ENCODE measurements at regions not wholly inside any gene's neighbourhood (a gene's known extent, or its start where the extent isn't known, plus 50 kb on each side); places are given as distances from the start of the nearest gene placed in this dataset.

DNA sequence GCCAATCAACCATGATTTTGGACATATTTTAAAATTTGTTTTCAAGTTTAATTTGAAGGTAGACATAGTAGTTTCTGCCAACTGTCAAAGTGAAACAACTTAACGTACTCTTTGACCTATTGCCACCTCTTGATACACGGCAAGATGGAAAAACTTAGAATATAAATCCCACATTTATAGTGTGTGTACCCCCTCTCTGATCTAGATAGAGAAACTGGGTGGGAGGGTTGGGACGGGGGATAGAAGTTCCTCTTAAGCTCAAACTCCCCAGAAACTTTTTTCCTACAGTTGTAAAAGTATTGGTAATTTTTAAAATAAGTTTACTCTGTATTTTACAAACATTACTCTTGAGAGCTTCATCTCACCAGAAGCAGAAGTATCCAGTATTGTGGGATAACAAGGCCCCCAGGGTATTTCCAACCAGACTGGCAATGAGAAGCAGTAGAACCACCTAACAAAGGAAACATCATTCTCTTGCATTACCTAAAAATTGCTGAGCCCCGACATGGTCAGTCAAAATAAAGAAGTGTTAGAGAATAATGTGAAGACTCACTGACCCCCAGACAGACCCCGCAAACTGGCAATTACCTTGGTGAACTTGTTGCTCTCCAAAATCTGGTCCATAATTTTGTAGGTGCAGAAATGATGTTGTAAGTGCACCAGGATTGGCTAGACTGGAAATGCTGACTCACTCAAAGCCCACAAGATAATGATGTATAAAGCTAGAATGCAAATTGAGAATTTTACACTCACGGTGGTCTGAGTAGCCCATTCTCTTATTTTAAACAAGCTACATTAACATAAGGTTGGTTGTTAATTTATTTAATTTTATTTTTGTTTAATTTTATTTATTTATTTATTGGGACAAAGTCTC lies 74.7 kb upstream of the TNFAIP3 start (continued):
- TF ChIP-seq EZH2 (IDR thresholded peaks at IDR 0.05; ENCODE audit: low read depth, low read length, severe bottlenecking), result no peak
- TF ChIP-seq KDM4A (IDR thresholded peaks at IDR 0.05; ENCODE audit: low read depth, low read length, severe bottlenecking), result no peak
- no peak for TF ChIP-seq CREB1 (IDR thresholded peaks at IDR 0.05)
- TF ChIP-seq SAP30 (IDR thresholded peaks at IDR 0.05; ENCODE audit: insufficient read depth, insufficient replicate concordance, low read length), result no peak
- TF ChIP-seq PHF8 (conservative IDR thresholded peaks at IDR 0.05; ENCODE audit: low read depth, low read length), result no peak

Measured in H1 (cell line).